Testis (tissue), 2 donors: ENCODE measurements at regions not wholly inside any gene's neighbourhood (a gene's known extent, or its start where the extent isn't known, plus 50 kb on each side); places are given as distances from the start of the nearest gene placed in this dataset.

ENCODE experiments used
- DNase-seq: peaks from one replicate; pipeline ENCODE4 v3.0.0-alpha.2; 2019
- H3K27ac ChIP-seq, 2 donors: fragments of 200-600 bp; sonication (generic); one replicate each; pipeline ENCODE4 v1.5.1; 2019
- H3K27me3 ChIP-seq: fragments of 200-600 bp; sonication (generic); one replicate; pipeline ENCODE4 v1.5.1; 2019
- H3K36me3 ChIP-seq: fragments of 200-600 bp; sonication (generic); one replicate; pipeline ENCODE4 v1.5.1; 2017; ENCODE audit warnings: low read depth; ENCODE audit errors: missing control alignments
- H3K4me1 ChIP-seq: fragments of 200-600 bp; sonication (generic); one replicate; pipeline ENCODE4 v1.5.1; 2019
- H3K4me3 ChIP-seq, 2 donors: fragments of 200-600 bp; sonication (generic); one replicate each; pipeline ENCODE4 v1.5.1; 2017 to 2019
- H3K9me3 ChIP-seq: fragments of 200-600 bp; sonication (generic); one replicate; pipeline ENCODE4 v1.5.1; 2017
- CTCF ChIP-seq, 3 experiments: fragments of 450-650 bp in 2 of 3; fragments of 200-600 bp in 1 of 3; sonication (generic) in 1 of 3; IDR thresholded peaks; one replicate each; pipeline ENCODE4 v1.5.1; 2016 to 2019; ENCODE audit warnings: antibody characterized with exemption in 3 of 3, mild to moderate bottlenecking in 2 of 3, moderate library complexity in 1 of 3
- POLR2A ChIP-seq: fragments of 450-650 bp; IDR thresholded peaks from one replicate; pipeline ENCODE4 v1.6.1; 2017; ENCODE audit warnings: antibody characterized with exemption, mild to moderate bottlenecking, moderate library complexity
- WGBS, 2 donors: methylation state at CpG; one replicate each; pipeline ENCODE4 v1.1.5; 2018; 5-methylcytosine and 5-hydroxymethylcytosine counted together
- intact Hi-C: fragments of 100-400 bp; cut with DNase I; formaldehyde crosslinking; loops from one replicate; pipeline ENCODE4 v1.15.1; 2023; ENCODE audit warnings: low total_unique reads

- TF ChIP-seq POLR2A: no peak
- TF ChIP-seq CTCF (IDR thresholded peaks at IDR 0.05): no peak
- no peak overlapping the region for H3K4me3 ChIP-seq
- H3K27ac ChIP-seq: no peak overlapping the region
- H3K36me3 ChIP-seq: no peaks in the 10 kb centered on the region
- H3K4me1 ChIP-seq: peaks cover 7% of the 10 kb centered on the region
- H3K9me3 ChIP-seq: no peaks in the 10 kb centered on the region
- H3K27me3 ChIP-seq: no peaks in the 10 kb centered on the region
- DNase-seq: no peak
- intact Hi-C loops: no loop called here
- 46 to 58% methylated on average over 5 of the region's 5 CpGs for WGBS, 2 donors
These were observed 94.0 kb upstream of the UMPS start for GRCh38 chr3:124636101-124636862.

GRCh38 chr3:124636863-124637296 lies 93.4 kb upstream of the UMPS start:
- no peaks in the 10 kb centered on the region for H3K36me3 ChIP-seq
- TF ChIP-seq POLR2A: no peak
- TF ChIP-seq CTCF (IDR thresholded peaks at IDR 0.05): no peak
- WGBS, 2 donors: 62 to 71% methylated on average over 4 of the region's 4 CpGs
- no peak overlapping the region for H3K4me3 ChIP-seq
- H3K27me3 ChIP-seq: no peaks in the 10 kb centered on the region
- no peak overlapping the region for H3K27ac ChIP-seq
- no peaks in the 10 kb centered on the region for H3K9me3 ChIP-seq
- H3K4me1 ChIP-seq: peaks cover 7% of the 10 kb centered on the region
- DNase-seq: no peak
- intact Hi-C loops: no loop called here

DNA sequence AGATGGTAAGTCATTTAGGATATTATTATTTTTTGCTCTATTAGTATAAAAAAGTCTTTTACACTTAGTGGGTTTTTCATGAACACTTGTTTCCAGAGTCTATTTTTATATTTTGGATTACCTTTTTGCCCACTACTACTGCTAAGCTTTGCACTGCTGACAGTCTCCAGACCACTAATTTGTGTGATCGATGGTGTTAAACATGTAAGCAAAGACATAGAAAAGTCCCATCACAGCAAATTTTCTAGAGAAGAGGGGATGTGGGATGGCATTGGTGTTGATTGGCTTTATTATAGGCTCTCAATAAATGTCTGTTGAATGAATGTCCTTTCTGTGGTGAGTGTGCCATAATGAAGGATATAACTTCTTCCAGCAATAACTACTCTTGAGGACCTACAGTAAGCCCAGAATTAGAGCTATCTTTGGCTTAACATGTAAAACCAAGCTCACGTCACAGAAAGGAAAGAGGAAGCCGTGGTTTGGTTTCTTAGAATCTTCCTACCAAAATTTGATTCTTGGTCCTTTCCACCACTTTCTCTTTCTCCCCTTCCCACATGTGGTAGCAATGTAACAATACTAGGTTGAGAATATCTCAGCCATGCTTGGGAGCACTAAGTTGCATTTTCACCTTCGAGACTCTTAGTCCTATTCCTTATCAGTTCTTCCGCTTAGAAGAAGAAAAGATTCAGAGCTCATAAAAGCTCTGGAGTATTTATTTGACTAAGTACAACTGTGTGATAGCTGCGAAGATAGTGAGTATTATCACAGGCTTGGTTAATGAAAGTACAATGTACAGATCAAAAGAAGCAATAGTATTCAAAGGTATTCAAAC lies 90.6 kb upstream of the UMPS start:
- WGBS, 2 donors: 81 to 83% methylated on average over 6 of the region's 6 CpGs
- no peak for DNase-seq
- Histone ChIP-seq H3K36me3 (no peaks in the 10 kb centered on the region), H3K9me3 (no peaks in the 10 kb centered on the region), H3K27me3 (no peaks in the 10 kb centered on the region), H3K4me3 (no peak overlapping the region), H3K4me1 (peaks cover 7% of the 10 kb centered on the region), H3K27ac (no peak overlapping the region)
- no peak for TF ChIP-seq CTCF (IDR thresholded peaks at IDR 0.05)
- intact Hi-C loops: no loop called here

DNA sequence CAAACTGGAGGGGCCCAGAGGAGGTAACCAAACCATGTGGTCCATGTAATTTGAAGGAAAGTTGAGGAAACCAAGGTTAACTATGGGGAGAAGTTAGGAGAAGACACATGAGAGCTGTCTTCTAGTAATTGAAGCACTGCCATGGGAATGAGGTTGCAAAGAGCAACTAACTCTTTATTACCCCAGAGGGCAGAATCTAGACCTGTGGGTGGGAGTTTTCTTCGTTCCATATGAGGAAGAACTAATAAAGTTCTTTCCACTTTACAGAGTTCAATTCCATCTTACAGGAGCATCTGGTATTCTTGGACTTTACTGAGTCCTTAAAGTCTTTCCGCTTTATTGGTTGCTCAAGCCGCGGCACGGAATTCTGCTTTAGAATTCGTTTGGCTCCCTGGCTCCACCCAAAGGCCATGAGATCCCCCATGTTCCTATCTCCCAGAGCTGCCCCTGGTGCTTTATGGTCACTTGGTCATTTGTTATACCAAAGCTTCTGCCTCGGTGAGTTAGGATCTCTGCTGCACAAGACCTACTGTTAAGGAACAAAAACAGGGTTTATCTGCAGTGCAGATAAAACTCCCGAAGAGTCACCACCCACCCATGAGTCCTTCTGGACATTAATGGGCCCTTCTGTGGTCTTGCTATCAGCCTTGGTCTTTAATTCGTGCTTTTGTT lies 89.5 kb upstream of the UMPS start:
- intact Hi-C loops: no loop called here
- H3K27me3 ChIP-seq: no peaks in the 10 kb centered on the region
- no peak overlapping the region for H3K27ac ChIP-seq
- H3K4me1 ChIP-seq: peaks cover 6% of the 10 kb centered on the region
- no peaks in the 10 kb centered on the region for H3K36me3 ChIP-seq
- H3K9me3 ChIP-seq: no peaks in the 10 kb centered on the region
- H3K4me3 ChIP-seq: no peak overlapping the region
- no peak for DNase-seq
- WGBS, 2 donors: 72 to 76% methylated on average over 9 of the region's 9 CpGs
- TF ChIP-seq CTCF (IDR thresholded peaks at IDR 0.05): no peak
- TF ChIP-seq POLR2A: no peak
